ENCODE measurements at regions not wholly inside any gene's neighbourhood (a gene's known extent, or its start where the extent isn't known, plus 50 kb on each side); places are given as distances from the start of the nearest gene placed in this dataset.

GRCh38 chr18:2444201-2444875 is 127.0 kb downstream of the METTL4 start:
- Histone ChIP-seq H3K4me1 (no peaks in the 10 kb centered on the region), H3K36me3 (no peaks in the 10 kb centered on the region), H3K27me3 (no peaks in the 10 kb centered on the region), H3K4me3 (no peak overlapping the region), H3K27ac (no peak overlapping the region), H3K9me3 (no peaks in the 10 kb centered on the region)
- intact Hi-C loops (cut with DNase I), result no loop called here
- TF ChIP-seq CTCF (IDR thresholded peaks at IDR 0.05) (no peak), POLR2A (IDR thresholded peaks at IDR 0.05) (no peak)
- ATAC-seq, result no peak
- DNase-seq, result no peak
- 18% methylated on average over 5 of the region's 5 CpGs for WGBS (ENCODE audit: insufficient coverage, low coverage, low lambda C conversion rate, missing lambda C conversion rate)

- no peak overlapping the region for H3K27ac ChIP-seq
- WGBS (ENCODE audit: insufficient coverage, low coverage, low lambda C conversion rate, missing lambda C conversion rate), result 29% methylated on average over 2 of the region's 2 CpGs
- intact Hi-C loops (cut with DNase I), result no loop called here
- no peak for TF ChIP-seq POLR2A (IDR thresholded peaks at IDR 0.05)
- no peak for TF ChIP-seq CTCF (IDR thresholded peaks at IDR 0.05)
- no peaks in the 10 kb centered on the region for H3K9me3 ChIP-seq
- H3K4me3 ChIP-seq, result no peak overlapping the region
- no peaks in the 10 kb centered on the region for H3K27me3 ChIP-seq
- DNase-seq (no peak), ATAC-seq (no peak)
- no peaks in the 10 kb centered on the region for H3K36me3 ChIP-seq
- no peaks in the 10 kb centered on the region for H3K4me1 ChIP-seq
Measured at GRCh38 chr18:2448565-2449151, 122.6 kb downstream of the METTL4 start.

GRCh38 chr18:2451556-2451955 is 119.7 kb downstream of the METTL4 start:
- no peaks in the 10 kb centered on the region for H3K9me3 ChIP-seq
- intact Hi-C loops (cut with DNase I), result no loop called here
- no peaks in the 10 kb centered on the region for H3K36me3 ChIP-seq
- H3K27me3 ChIP-seq, result no peaks in the 10 kb centered on the region
- DNase-seq (no peak), ATAC-seq (no peak)
- 100% methylated on average over 1 of the region's 1 CpG for WGBS (ENCODE audit: insufficient coverage, low coverage, low lambda C conversion rate, missing lambda C conversion rate)
- no peaks in the 10 kb centered on the region for H3K4me1 ChIP-seq
- no peak overlapping the region for H3K27ac ChIP-seq
- no peak overlapping the region for H3K4me3 ChIP-seq
- no peak for TF ChIP-seq POLR2A (IDR thresholded peaks at IDR 0.05)
- TF ChIP-seq CTCF (IDR thresholded peaks at IDR 0.05), result no peak

GRCh38 chr18:2459886-2460285 is 111.4 kb downstream of the METTL4 start:
- intact Hi-C loops (cut with DNase I), result no loop called here
- ATAC-seq (no peak), DNase-seq (no peak)
- H3K4me3 ChIP-seq, result no peak overlapping the region
- H3K4me1 ChIP-seq, result no peaks in the 10 kb centered on the region
- no peak overlapping the region for H3K27ac ChIP-seq
- H3K27me3 ChIP-seq, result no peaks in the 10 kb centered on the region
- TF ChIP-seq CTCF (IDR thresholded peaks at IDR 0.05) (no peak), POLR2A (IDR thresholded peaks at IDR 0.05) (no peak)
- H3K36me3 ChIP-seq, result no peaks in the 10 kb centered on the region
- no peaks in the 10 kb centered on the region for H3K9me3 ChIP-seq
- WGBS (ENCODE audit: insufficient coverage, low coverage, low lambda C conversion rate, missing lambda C conversion rate), result 76% methylated on average over 2 of the region's 2 CpGs

Data from right lobe of liver (tissue), 6 donors.